ENCODE measurements at regions not wholly inside any gene's neighbourhood (a gene's known extent, or its start where the extent isn't known, plus 50 kb on each side); places are given as distances from the start of the nearest gene placed in this dataset.
"Not testable (repeated sequence)": the region's sequence is repeated elsewhere in the genome, so short reads cannot be mapped to it uniquely, and the experiment has no call there.

DNA sequence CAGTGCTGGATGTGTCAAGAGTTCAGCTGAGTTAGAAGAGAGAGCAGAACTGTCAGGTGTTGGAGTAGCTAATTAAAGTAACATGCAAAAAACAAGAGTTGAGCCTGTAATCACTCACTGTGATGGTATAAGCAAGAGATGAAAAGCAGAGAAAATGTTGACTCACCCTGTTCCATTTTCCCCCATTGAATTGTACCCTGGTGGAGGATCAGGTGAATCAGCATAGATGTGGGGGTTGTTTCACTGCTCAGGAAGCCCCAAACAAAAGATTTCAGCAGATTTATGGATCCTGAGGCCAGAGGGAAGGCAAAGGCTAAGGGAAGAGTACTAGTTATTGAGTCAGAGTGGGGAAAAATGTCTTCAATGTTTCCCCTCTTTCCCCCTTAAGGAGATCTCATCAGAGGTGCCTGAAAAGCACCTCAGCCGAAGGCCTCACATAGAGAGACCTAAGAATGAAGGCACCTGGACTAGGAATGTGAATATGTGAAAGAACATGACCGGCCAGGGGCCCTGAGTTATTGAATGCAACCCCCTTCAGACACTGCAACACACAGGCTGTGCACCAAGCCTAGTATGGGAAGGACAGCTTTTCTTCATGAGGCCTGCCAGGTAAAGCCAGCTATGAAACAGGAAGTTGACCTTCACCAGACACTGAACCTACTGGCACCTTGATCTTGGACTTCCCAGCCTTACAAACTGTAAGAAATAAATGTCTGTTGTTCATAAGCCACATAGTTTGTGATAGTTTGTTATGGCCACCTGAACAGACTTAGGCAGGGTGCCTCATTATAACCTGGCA, 90.1 kb downstream of the TMCO5A start:
- Histone ChIP-seq H2AFZ (ENCODE audit: low read depth, low read length, poor library complexity, severe bottlenecking) (no peak overlapping the region), H3K4me3 (replicated peaks in 1 of 2; ENCODE audit: low read depth in 1 of 2, low read length in 2 of 2) (no peak overlapping the region), H3K9me2 (ENCODE audit: insufficient read depth) (no peaks in the 10 kb centered on the region), H3K9me3 (ENCODE audit: control insufficient read depth in 1 of 2, insufficient read depth in 1 of 2, low read depth in 1 of 2, low read length in 2 of 2) (no peaks in the 10 kb centered on the region), H4K20me1 (ENCODE audit: insufficient read depth) (no peaks in the 10 kb centered on the region), H3K79me2 (ENCODE audit: insufficient read depth, low read length) (no peaks in the 10 kb centered on the region), H3K4me2 (ENCODE audit: low read length) (no peak overlapping the region), H3K27ac (ENCODE audit: low read depth, low read length) (no peak overlapping the region), H3K36me3 (ENCODE audit: control insufficient read depth in 1 of 2, insufficient read depth in 2 of 2, low read length in 2 of 2) (no peaks in the 10 kb centered on the region), H3K4me1 (ENCODE audit: control insufficient read depth in 1 of 2, insufficient read depth in 2 of 2, low read length in 2 of 2) (no peaks in the 10 kb centered on the region), H3K27me3 (ENCODE audit: insufficient read depth, low read length) (no peaks in the 10 kb centered on the region), H3K9ac (ENCODE audit: low read length) (no peak overlapping the region)
- POLR2A ChIA-PET = no interaction called here
- CTCF ChIA-PET = no interaction called here
- BruUV-seq (replicated peaks) = no TSS peak
- no peak for DNase-seq (ENCODE audit: low read depth, low spot score)
- TF ChIP-seq, protein P1, sequence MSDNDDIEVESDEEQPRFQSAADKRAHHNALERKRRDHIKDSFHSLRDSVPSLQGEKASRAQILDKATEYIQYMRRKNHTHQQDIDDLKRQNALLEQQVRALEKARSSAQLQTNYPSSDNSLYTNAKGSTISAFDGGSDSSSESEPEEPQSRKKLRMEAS (IDR thresholded peaks at IDR 0.05) = no peak
- TF ChIP-seq SP1 (IDR thresholded peaks at IDR 0.05; ENCODE audit: low read depth) = no peak
- TF ChIP-seq FOSL1 (IDR thresholded peaks at IDR 0.05; ENCODE audit: low read depth) = no peak
- TF ChIP-seq, protein P2, sequence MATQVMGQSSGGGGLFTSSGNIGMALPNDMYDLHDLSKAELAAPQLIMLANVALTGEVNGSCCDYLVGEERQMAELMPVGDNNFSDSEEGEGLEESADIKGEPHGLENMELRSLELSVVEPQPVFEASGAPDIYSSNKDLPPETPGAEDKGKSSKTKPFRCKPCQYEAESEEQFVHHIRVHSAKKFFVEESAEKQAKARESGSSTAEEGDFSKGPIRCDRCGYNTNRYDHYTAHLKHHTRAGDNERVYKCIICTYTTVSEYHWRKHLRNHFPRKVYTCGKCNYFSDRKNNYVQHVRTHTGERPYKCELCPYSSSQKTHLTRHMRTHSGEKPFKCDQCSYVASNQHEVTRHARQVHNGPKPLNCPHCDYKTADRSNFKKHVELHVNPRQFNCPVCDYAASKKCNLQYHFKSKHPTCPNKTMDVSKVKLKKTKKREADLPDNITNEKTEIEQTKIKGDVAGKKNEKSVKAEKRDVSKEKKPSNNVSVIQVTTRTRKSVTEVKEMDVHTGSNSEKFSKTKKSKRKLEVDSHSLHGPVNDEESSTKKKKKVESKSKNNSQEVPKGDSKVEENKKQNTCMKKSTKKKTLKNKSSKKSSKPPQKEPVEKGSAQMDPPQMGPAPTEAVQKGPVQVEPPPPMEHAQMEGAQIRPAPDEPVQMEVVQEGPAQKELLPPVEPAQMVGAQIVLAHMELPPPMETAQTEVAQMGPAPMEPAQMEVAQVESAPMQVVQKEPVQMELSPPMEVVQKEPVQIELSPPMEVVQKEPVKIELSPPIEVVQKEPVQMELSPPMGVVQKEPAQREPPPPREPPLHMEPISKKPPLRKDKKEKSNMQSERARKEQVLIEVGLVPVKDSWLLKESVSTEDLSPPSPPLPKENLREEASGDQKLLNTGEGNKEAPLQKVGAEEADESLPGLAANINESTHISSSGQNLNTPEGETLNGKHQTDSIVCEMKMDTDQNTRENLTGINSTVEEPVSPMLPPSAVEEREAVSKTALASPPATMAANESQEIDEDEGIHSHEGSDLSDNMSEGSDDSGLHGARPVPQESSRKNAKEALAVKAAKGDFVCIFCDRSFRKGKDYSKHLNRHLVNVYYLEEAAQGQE (IDR thresholded peaks at IDR 0.05; ENCODE audit: low read depth) = no peak
- no peak for TF ChIP-seq YY1 (IDR thresholded peaks at IDR 0.05; ENCODE audit: extremely low read depth, insufficient replicate concordance, low read depth, low read length)
- TF ChIP-seq EZH2phosphoT487 (IDR thresholded peaks at IDR 0.05; ENCODE audit: borderline replicate concordance) = no peak
- no peak for TF ChIP-seq TCF7L2 (IDR thresholded peaks at IDR 0.05; ENCODE audit: borderline replicate concordance, extremely low read depth, insufficient read depth, insufficient read length)
- TF ChIP-seq RAD21 (IDR thresholded peaks at IDR 0.05; ENCODE audit: low read depth) = no peak
- no peak for TF ChIP-seq ZFX (IDR thresholded peaks at IDR 0.05)
- TF ChIP-seq JUND (IDR thresholded peaks at IDR 0.05) = no peak
- intact Hi-C loops (cut with micrococcal nuclease) = no loop called here
- no peak for ATAC-seq
- RAD21 ChIA-PET (ENCODE audit: low non-redundant PET in 1 of 2, low total read pairs in 2 of 2, uncharacterized antibody in 2 of 2, unreplicated experiment in 2 of 2) = no interaction called here

DNA sequence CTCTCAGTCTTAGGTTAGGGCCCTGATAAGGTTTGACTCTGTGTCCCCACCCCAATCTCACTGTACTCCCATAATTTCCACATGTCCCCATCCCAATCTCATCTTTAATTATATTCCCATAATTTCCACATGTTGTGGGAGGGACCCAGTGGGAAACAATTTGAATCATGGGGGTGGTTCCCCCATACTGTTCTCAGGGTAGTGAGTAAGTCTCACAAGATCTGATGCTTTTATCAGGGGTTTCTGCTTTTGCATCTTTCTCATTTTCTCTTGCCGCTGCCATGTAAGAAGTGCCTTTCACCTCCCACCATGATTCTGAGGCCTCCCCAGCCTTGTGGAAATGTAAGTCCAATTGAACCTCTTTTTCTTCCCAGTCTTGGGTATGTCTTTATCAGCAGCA, 91.2 kb downstream of the TMCO5A start:
- BruUV-seq (replicated peaks); CTCF ChIA-PET: not testable (repeated sequence)

More for the DNA sequence above, 91.2 kb downstream of the TMCO5A start:
- H3K4me2 ChIP-seq (ENCODE audit: low read length); H3K9ac ChIP-seq (ENCODE audit: low read length); H3K27me3 ChIP-seq (ENCODE audit: insufficient read depth, low read length); DNase-seq (ENCODE audit: low read depth, low spot score); POLR2A ChIA-PET; H3K36me3 ChIP-seq (ENCODE audit: control insufficient read depth in 1 of 2, insufficient read depth in 2 of 2, low read length in 2 of 2); H3K27ac ChIP-seq (ENCODE audit: low read depth, low read length); H3K79me2 ChIP-seq (ENCODE audit: insufficient read depth, low read length); H3K4me1 ChIP-seq (ENCODE audit: control insufficient read depth in 1 of 2, insufficient read depth in 2 of 2, low read length in 2 of 2); H3K4me3 ChIP-seq (replicated peaks in 1 of 2; ENCODE audit: low read depth in 1 of 2, low read length in 2 of 2); intact Hi-C loops (cut with micrococcal nuclease); H2AFZ ChIP-seq (ENCODE audit: low read depth, low read length, poor library complexity, severe bottlenecking); ATAC-seq; H3K9me3 ChIP-seq (ENCODE audit: control insufficient read depth in 1 of 2, insufficient read depth in 1 of 2, low read depth in 1 of 2, low read length in 2 of 2); H4K20me1 ChIP-seq (ENCODE audit: insufficient read depth); H3K9me2 ChIP-seq (ENCODE audit: insufficient read depth); RAD21 ChIA-PET (ENCODE audit: low non-redundant PET in 1 of 2, low total read pairs in 2 of 2, uncharacterized antibody in 2 of 2, unreplicated experiment in 2 of 2): not testable (repeated sequence)

Measured in HCT116 (cell line).